PC-9 (cell line): ENCODE measurements at regions not wholly inside any gene's neighbourhood (a gene's known extent, or its start where the extent isn't known, plus 50 kb on each side); places are given as distances from the start of the nearest gene placed in this dataset.

ENCODE experiments used
- BruUV-seq: library from RNA; stranded (reverse); fragments of 400-500 nt; replicated peaks from 2 replicates; lab custom pipeline; 2021; lab: Mats Ljungman, UMichigan
- CTCF ChIA-PET: fragments of 300-600 bp; sonication (Branson Sonifier 250); formaldehyde crosslinking; loops from one replicate; lab custom pipeline; 2022; ENCODE audit warnings: antibody characterized with exemption; lab: Charles Lee
- POLR2A ChIA-PET: fragments of 300-600 bp; sonication (Branson Sonifier 250); formaldehyde crosslinking; loops from one replicate; lab custom pipeline; 2022; ENCODE audit warnings: antibody characterized with exemption; ENCODE audit not compliant: unreplicated experiment; lab: Charles Lee
- DNase-seq, 2 experiments: peaks; one replicate each; pipeline versions ENCODE4 v3.0.0 to v3.0.0-alpha.2; 2015 to 2022; ENCODE audit warnings: mixed read lengths in 1 of 2
- H2AFZ ChIP-seq: fragments of 200-600 bp; sonication (generic); 2 replicates; pipeline ENCODE4 v1.8.1; 2017; ENCODE audit warnings: antibody characterized with exemption
- H3F3A ChIP-seq: fragments of 200-600 bp; sonication (generic); 2 replicates; pipeline ENCODE4 v1.8.1; 2017; ENCODE audit warnings: antibody characterized with exemption, mild to moderate bottlenecking, low read depth; ENCODE audit not compliant: insufficient read depth
- H3K27ac ChIP-seq: fragments of 200-600 bp; sonication (generic); 2 replicates; pipeline ENCODE4 v1.6.1; 2016; ENCODE audit warnings: mixed run types
- H3K27me3 ChIP-seq: fragments of 200-600 bp; sonication (generic); 2 replicates; pipeline ENCODE4 v1.6.1; 2016; ENCODE audit warnings: low read depth, mixed run types; ENCODE audit not compliant: insufficient read depth
- H3K36me3 ChIP-seq: fragments of 200-600 bp; sonication (generic); 2 replicates; pipeline ENCODE4 v1.6.1; 2016; ENCODE audit warnings: low read depth, mixed run types
- H3K4me1 ChIP-seq: fragments of 200-600 bp; sonication (generic); replicated peaks from 2 replicates; pipeline ENCODE4 v1.6.1; 2016; ENCODE audit warnings: mixed run types; ENCODE audit not compliant: insufficient read depth
- H3K4me2 ChIP-seq: fragments of 200-600 bp; sonication (generic); 2 replicates; pipeline ENCODE4 v1.6.1; 2017; ENCODE audit warnings: mixed run types
- H3K4me3 ChIP-seq: fragments of 200-600 bp; sonication (generic); 2 replicates; pipeline ENCODE4 v1.6.1; 2016; ENCODE audit warnings: mixed run types
- H3K79me2 ChIP-seq: fragments of 200-600 bp; sonication (generic); 2 replicates; pipeline ENCODE4 v1.6.1; 2017; ENCODE audit warnings: low read depth, mixed run types
- H3K9me2 ChIP-seq: fragments of 200-600 bp; sonication (generic); 2 replicates; pipeline ENCODE4 v1.8.1; 2017; ENCODE audit warnings: mild to moderate bottlenecking; ENCODE audit not compliant: insufficient read depth
- H3K9me3 ChIP-seq: fragments of 200-600 bp; sonication (generic); 2 replicates; pipeline ENCODE4 v1.8.1; 2016; ENCODE audit warnings: low read depth; ENCODE audit not compliant: insufficient read depth
- H4K20me1 ChIP-seq: fragments of 200-600 bp; sonication (generic); 2 replicates; pipeline ENCODE4 v1.8.1; 2017; ENCODE audit not compliant: insufficient read depth
- EZH2 ChIP-seq: fragments of 200-600 bp; sonication (generic); IDR thresholded peaks from 2 replicates; pipeline ENCODE4 v1.8.0; 2017; ENCODE audit warnings: antibody characterized with exemption, low read depth
- intact Hi-C: fragments of 100-400 bp; cut with micrococcal nuclease; formaldehyde crosslinking; loops from one replicate; pipeline ENCODE4 v1.10.0; 2022; ENCODE audit not compliant: unreplicated experiment
- TF ChIP-seq, protein P1 (sequence below): fragments of 200-600 bp; sonication (generic); conservative IDR thresholded peaks from 2 replicates; pipeline ENCODE4 v1.6.1; 2017; ENCODE audit warnings: mixed run types, antibody characterized with exemption, mild to moderate bottlenecking, moderate library complexity

DNA sequence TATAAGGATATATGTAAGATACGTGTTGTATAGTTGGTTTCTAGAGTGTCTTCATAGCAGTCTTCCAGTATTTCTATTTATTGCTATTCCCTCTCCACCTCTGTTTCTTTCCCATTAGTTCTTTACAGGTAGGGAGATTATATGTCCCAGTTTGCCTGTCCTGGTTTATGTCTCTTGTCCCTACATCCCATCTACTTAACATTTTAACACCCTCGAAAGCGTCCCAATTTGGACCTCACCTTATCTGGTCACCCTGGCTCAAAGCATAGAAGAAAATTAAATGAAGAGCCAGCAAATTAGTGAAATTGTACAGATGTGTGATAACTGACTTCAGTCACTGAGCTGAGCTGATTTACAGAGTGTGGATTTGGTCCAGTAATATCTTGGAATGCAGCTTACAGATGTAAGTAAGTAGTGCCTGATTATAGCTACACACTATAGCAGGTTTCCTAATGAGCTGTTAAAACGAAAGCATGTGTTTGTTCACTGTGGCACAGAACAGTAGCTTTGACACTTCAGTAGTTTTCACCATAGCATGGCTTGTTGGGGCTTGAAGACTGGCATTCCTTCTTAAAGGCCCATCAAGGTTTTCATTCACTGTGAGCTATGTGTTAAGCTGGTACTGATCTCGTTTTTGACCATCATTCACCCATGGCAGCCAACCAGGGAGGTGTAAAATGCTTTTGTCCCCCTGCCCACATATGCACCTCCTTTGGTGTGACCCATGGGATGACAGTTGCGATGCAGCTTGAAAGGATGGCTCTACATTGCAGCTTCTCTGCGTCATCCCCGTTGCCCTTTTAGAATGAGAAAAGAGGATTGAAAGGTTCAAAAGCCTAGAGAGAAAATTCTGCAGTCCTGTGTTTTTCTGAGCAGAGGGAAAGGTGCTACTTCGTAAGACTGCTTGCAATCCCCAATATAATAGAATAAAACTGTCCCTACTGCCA, 192.1 kb upstream of the DMRT1 start:
- Histone ChIP-seq H3K27ac (no peak overlapping the region), H3K4me1 (no peaks in the 10 kb centered on the region), H3K4me3 (no peak overlapping the region), H3K9me2 (no peaks in the 10 kb centered on the region), H3K4me2 (no peak overlapping the region), H2AFZ (no peak overlapping the region), H3K9me3 (no peaks in the 10 kb centered on the region), H3F3A (no peaks in the 10 kb centered on the region), H4K20me1 (no peaks in the 10 kb centered on the region), H3K36me3 (no peaks in the 10 kb centered on the region), H3K79me2 (no peaks in the 10 kb centered on the region), H3K27me3 (no peaks in the 10 kb centered on the region)
- TF ChIP-seq EZH2, result no peak
- TF ChIP-seq, protein P1, sequence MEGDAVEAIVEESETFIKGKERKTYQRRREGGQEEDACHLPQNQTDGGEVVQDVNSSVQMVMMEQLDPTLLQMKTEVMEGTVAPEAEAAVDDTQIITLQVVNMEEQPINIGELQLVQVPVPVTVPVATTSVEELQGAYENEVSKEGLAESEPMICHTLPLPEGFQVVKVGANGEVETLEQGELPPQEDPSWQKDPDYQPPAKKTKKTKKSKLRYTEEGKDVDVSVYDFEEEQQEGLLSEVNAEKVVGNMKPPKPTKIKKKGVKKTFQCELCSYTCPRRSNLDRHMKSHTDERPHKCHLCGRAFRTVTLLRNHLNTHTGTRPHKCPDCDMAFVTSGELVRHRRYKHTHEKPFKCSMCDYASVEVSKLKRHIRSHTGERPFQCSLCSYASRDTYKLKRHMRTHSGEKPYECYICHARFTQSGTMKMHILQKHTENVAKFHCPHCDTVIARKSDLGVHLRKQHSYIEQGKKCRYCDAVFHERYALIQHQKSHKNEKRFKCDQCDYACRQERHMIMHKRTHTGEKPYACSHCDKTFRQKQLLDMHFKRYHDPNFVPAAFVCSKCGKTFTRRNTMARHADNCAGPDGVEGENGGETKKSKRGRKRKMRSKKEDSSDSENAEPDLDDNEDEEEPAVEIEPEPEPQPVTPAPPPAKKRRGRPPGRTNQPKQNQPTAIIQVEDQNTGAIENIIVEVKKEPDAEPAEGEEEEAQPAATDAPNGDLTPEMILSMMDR, result no peak
- ChIA-PET CTCF (no interaction called here), POLR2A (no interaction called here)
- DNase-seq, result no peak
- intact Hi-C loops, result no loop called here
- BruUV-seq, result no TSS peak

GRCh38 chr9:650362-650761, 191.1 kb upstream of the DMRT1 start:
- H3K27me3 ChIP-seq, result no peaks in the 10 kb centered on the region
- no peaks in the 10 kb centered on the region for H4K20me1 ChIP-seq
- H2AFZ ChIP-seq, result no peak overlapping the region
- ChIA-PET CTCF (no interaction called here), POLR2A (no interaction called here)
- H3K79me2 ChIP-seq, result no peaks in the 10 kb centered on the region
- intact Hi-C loops, result no loop called here
- H3K27ac ChIP-seq, result no peak overlapping the region
- H3K9me2 ChIP-seq, result no peaks in the 10 kb centered on the region
- H3K4me2 ChIP-seq, result no peak overlapping the region
- no peaks in the 10 kb centered on the region for H3K36me3 ChIP-seq
- H3K4me3 ChIP-seq, result no peak overlapping the region
- H3K9me3 ChIP-seq, result no peaks in the 10 kb centered on the region
- H3K4me1 ChIP-seq, result no peaks in the 10 kb centered on the region
- no peaks in the 10 kb centered on the region for H3F3A ChIP-seq
- no peak for DNase-seq
- BruUV-seq, result no TSS peak
- TF ChIP-seq, protein P1, result no peak
- TF ChIP-seq EZH2, result no peak

- no peak overlapping the region for H3K4me3 ChIP-seq
- H3K27me3 ChIP-seq, result no peaks in the 10 kb centered on the region
- DNase-seq, result no peak
- TF ChIP-seq, protein P1, result no peak
- TF ChIP-seq EZH2, result no peak
- H3K9me3 ChIP-seq, result no peaks in the 10 kb centered on the region
- H3K79me2 ChIP-seq, result no peaks in the 10 kb centered on the region
- intact Hi-C loops, result no loop called here
- H3K9me2 ChIP-seq, result no peaks in the 10 kb centered on the region
- POLR2A ChIA-PET, result no interaction called here
- CTCF ChIA-PET, result no interaction called here
- BruUV-seq, result no TSS peak
- no peaks in the 10 kb centered on the region for H3K4me1 ChIP-seq
- no peaks in the 10 kb centered on the region for H3K36me3 ChIP-seq
- H3K4me2 ChIP-seq, result no peak overlapping the region
- no peak overlapping the region for H3K27ac ChIP-seq
- no peaks in the 10 kb centered on the region for H3F3A ChIP-seq
- no peaks in the 10 kb centered on the region for H4K20me1 ChIP-seq
- no peak overlapping the region for H2AFZ ChIP-seq
These were observed 190.1 kb upstream of the DMRT1 start for GRCh38 chr9:651371-651770.
